ENCODE measurements at regions not wholly inside any gene's neighbourhood (a gene's known extent, or its start where the extent isn't known, plus 50 kb on each side); places are given as distances from the start of the nearest gene placed in this dataset.
"Not testable (repeated sequence)": the region's sequence is repeated elsewhere in the genome, so short reads cannot be mapped to it uniquely, and the experiment has no call there.

- not testable (repeated sequence) for TF ChIP-seq CTCF (IDR thresholded peaks at IDR 0.05; ENCODE audit: poor library complexity, severe bottlenecking); MXI1 (conservative IDR thresholded peaks at IDR 0.05; ENCODE audit: poor library complexity, severe bottlenecking); EP300 (conservative IDR thresholded peaks at IDR 0.05; ENCODE audit: poor library complexity, severe bottlenecking); POLR2AphosphoS5 (IDR thresholded peaks at IDR 0.05); EZH2 (IDR thresholded peaks at IDR 0.05; ENCODE audit: borderline replicate concordance, insufficient read depth, low read length, poor library complexity, severe bottlenecking); REST (IDR thresholded peaks at IDR 0.05; ENCODE audit: borderline replicate concordance)
Measured at GRCh38 chrX:147548023-147548422, 363.7 kb upstream of the FMR1 start.

All from neural cell (in vitro differentiated cells).